RCC 7860 (cell line): ENCODE measurements at regions not wholly inside any gene's neighbourhood (a gene's known extent, or its start where the extent isn't known, plus 50 kb on each side); places are given as distances from the start of the nearest gene placed in this dataset.
"Not testable (repeated sequence)": the region's sequence is repeated elsewhere in the genome, so short reads cannot be mapped to it uniquely, and the experiment has no call there.

Experiments used
- DNase-seq: peaks from one replicate; pipeline ENCODE4 v3.0.0-alpha.2; 2015; ENCODE audit warnings: low spot score
- FAIRE-seq: peaks from 2 replicates; lab custom pipeline; 2012; peaks lifted over from hg19 to GRCh38; lab: Jason Lieb, UNC

DNA sequence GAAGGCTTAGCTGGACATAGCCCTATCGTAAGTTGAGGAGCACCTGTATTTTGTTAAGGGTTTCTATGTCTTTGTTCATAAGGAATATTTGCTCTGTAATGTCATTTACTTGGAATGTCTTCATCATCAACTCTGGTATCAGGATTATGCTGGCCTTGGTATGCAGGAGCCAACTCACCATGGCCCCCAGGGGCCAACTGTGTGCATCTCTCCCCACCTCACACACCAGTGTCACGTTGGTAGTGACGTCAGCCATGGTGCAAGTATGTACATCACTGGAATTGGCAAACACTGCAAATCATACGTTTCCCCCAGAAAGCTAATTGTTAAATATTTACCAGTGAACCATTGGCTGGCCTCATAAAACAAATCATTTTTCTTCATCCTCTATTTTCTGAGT is 70.8 kb downstream of the YTHDF1 start:
- FAIRE-seq (no peak), DNase-seq (no peak)

DNA sequence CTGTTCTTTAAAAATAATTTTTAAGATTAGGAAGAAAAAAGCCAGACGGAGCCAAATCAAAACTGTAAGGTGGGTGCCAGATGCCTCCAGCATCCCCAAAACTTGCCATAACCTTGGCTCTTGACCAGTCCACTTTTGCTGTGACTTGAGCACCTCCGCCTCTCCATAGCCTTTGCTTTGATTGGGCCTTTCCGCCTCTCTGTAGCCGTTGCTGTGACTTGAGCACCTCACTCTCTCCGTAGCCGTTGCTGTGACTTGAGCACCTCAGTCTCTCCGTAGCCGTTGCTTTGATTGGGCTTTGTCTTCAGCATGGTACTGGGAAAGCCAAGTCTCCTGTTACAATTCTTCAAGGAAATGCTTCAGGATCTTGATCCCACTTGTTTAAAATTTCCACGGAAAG is 73.0 kb downstream of the YTHDF1 start:
- FAIRE-seq (no peak), DNase-seq (no peak)

DNA sequence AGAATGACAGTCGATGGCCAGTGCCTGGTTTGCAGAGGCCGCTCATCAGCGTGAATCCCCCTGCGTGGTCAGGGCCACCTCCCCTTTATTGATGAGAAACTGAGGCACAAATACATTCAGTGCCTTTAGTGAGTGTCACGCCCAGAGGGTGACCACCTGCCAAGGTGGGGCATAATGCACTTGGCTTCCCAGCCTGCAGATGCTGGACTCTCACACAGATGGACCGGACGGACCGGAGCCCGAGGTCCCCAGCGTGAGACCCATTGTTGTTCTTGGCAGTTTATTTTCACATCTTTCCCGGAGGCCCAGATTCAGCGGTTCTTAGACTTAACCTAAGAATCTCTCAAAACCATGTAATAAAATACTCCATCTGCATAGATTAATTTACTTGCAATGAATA is 74.4 kb downstream of the YTHDF1 start:
- no peak for FAIRE-seq
- DNase-seq: no peak

- DNase-seq: no peak
- no peak for FAIRE-seq
Observed at GRCh38 chr20:63140514-63141433, 75.2 kb downstream of the YTHDF1 start.

- FAIRE-seq: no peak
- no peak for DNase-seq
Observed at GRCh38 chr20:63139837-63140236, 76.1 kb downstream of the YTHDF1 start.

DNA sequence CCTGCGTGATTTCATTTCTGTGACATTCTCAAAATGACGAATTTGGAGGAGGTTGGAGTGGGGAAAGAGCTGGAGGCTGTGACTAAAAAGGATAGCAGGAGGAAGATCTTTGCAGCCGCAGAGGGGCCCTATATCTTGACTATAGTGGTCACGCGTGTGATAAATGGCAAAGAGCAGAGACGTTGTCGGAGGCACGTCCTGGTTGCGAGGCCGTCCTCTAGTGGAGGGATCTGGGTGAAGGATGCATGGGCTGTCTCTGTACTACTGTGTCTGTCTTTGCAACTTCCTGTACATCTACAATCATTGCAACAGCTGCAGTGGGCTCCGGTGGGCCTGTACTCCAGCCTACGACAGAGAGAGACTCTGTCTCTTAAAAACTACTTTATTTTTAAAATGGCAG is 76.6 kb downstream of the YTHDF1 start:
- FAIRE-seq: no peak
- no peak for DNase-seq

- DNase-seq: peak; percentile 17
- FAIRE-seq: no peak
Observed at GRCh38 chr20:63138855-63139341, 77.0 kb downstream of the YTHDF1 start.

GRCh38 chr20:63137851-63138415 is 78.0 kb downstream of the YTHDF1 start:
- DNase-seq (no peak), FAIRE-seq (no peak)

- DNase-seq (no peak), FAIRE-seq (no peak)
Observed at GRCh38 chr20:63136296-63136695, 79.6 kb downstream of the YTHDF1 start.

- FAIRE-seq (no peak), DNase-seq (no peak)
Observed at GRCh38 chr20:63135411-63135810, 80.5 kb downstream of the YTHDF1 start.

- DNase-seq, FAIRE-seq: not testable (repeated sequence)
Observed at GRCh38 chr20:63134711-63135361, 81.1 kb downstream of the YTHDF1 start.

DNA sequence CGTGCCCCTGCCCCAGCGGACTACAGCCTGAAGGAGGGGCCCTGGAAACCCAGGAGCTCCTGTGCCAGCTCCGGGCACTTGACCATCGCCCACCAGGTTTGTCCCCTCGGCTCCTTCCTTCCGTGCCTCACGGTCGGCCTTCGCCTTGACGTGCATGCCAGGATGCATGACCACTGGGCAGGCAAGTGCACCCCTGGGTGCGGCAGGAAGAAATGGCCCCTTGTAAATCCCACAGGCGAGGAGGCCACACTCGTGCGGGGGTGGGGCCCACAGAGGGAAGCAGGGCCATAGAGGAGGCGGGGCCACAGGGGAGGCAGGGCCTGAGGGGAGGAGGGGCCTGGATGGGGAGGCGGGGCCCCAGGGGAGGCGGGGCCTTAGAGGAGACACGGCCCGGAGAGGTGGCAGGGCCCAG is 81.7 kb downstream of the YTHDF1 start:
- FAIRE-seq (no peak), DNase-seq (no peak)

DNA sequence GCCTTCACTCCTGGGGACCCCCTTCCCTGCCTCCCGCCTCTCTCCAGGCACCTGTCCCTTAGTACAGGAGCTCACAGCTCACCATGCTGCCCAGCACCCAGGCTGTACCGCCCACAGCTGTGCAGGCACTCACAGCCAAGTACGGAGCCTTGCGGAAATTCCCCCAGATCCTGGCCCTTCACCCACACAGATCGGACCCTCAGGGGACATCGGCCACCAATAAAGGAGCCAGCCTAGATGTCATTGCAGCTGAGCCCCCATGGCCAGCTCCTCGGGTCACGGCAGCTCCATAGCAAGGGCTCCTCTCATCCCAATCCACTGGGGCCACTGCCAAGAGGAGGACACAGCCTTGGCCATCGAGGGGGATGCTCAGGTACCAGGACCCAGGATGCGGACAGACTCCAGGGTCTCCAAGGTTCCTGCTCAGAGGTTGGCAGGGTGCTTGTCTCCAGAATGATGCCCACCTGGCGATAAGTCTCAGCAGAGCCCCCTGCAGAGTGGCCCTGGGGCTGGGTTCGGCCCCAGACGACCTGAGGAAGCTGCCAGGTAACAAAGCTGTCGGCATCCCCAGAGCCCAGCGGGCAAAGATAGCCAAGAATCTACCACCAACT is 82.3 kb downstream of the YTHDF1 start:
- FAIRE-seq (no peak), DNase-seq (no peak)

DNA sequence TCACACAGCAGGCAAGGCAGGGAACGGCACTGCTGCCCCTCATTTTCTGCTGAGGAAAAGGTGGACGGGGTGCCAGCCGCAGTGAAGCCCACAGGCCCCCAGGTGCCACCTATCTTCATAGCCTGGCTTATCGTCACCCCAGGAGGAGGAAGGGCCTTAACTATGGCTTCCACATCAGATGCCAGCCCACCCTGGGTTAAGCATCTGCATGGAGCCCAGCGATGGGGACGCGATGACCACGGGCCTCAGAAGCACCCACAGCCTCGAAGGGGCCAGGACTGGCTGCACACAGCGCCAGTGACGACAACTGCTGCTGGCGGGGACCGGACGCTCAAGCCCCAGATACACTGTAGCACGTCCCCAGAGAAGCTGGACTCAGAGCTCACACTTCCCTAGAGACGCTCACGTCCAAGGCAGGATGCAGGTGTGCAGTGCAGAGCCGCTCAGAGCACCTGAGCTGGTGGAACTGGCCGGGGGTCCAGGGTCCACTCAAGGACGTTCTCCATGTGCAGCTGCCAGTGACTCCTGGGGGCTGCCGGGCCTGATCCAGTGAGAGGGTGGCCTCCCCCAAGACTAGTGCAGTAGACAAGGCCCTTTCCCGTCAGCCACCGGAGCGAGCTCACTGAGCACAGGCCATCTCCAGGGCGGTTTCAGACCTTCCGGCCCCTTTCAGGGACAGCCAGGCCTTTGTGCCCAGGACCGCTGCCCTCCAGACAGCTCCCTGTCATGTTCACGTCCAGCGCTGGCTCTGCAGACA is 83.0 kb downstream of the YTHDF1 start:
- DNase-seq (no peak), FAIRE-seq (no peak)

DNA sequence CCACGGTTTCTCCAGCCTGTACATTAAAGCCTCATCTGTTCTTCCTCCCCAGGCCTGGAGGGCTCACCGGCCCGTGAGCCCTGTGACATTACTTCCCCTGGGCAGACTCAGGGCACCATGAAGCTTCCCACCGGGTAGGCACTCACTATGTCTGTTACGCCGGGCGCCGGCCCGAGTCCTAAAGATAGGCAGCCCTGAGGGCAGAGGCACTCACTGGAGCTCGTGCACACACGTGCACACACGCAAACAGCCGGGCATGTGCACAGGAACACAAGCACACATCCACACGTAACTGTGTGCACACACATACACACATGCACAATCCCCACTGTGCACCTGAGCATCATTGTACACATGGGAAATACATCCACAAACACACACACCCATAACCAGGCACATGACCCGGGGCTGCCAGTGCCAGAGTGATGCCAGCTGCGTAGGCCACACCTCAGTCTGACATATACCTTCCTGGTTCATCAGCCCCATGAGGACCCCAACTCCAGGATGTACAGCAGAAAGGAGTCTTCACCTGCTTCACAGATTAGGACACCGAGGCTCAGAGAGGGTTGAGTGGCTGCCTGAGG is 83.7 kb downstream of the YTHDF1 start:
- DNase-seq (no peak), FAIRE-seq (no peak)

DNA sequence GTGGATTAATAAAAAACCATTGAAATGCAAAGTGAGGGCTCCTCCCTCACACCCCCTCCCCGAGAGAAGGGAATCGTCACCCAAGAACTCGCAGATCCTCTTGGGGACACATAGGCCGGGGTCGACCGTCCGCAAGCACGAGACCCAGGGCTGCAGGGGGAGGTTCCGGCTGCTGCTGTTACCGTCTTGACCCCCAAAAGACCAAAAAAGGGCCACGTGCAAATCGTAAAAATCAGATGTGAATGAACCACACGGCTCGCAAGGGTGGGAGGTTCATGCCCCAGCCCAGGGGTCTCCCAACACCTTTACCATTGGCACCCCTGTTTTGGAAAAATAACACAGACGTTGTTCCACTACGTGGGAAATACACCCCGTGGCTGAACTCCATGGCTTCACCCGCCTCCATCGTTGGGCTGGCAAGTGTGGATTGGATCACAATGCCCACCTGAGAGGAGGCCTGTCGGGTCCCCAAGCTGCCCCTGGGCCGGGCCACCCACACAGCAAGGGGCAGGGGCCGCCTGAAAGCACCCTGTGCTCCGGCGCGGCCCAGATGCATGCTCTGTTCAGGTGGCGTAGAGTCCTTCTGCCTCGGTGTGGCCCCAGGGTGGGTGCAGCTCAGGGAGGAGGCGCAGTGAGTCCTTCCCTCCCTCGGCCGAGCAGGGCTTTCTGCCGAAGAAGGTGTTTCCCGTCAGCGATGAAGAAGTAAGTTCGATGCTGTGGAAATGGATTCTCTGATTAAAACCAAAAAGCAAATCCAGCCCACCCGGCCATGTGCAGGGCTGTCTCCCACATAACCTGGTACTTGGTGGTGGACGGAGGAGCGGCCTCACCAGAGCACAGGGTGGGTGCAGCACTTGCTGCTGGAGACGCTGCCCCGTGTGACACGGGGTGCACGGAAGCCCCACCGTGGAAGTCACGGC is 85.0 kb downstream of the YTHDF1 start:
- DNase-seq: no peak
- FAIRE-seq: no peak

DNA sequence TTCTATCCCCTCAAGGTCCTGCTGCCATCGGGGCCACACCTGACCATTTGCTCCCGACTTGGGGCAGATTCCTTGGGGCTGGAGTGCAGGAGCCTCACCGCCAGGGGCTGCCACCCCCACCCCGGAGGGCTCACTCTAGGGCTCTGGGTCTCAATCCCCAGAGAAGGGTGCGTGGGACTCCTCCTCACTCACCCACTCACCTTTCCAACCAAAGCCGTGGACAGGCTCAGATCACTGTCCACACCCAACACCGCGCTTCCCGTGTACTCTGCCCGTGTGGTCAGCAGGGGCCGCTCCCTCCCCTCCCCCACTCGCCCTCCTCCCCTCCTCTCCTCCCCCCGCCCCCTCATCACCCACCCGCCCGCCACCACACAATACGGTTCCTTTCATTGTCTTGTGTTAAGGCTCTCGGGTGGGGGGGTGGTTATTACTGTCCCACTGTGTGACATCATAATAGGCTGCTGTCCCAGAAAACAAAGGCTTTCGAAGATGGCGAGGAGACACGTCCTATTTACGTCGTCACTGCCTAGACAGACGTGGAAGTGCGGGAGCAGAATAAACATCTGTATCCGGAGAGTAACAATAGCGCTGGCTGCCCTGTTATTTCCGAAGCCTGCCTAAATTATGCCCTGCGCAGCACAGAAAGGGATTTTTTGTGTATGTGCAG is 85.8 kb downstream of the YTHDF1 start:
- DNase-seq: no peak
- FAIRE-seq: no peak

DNA sequence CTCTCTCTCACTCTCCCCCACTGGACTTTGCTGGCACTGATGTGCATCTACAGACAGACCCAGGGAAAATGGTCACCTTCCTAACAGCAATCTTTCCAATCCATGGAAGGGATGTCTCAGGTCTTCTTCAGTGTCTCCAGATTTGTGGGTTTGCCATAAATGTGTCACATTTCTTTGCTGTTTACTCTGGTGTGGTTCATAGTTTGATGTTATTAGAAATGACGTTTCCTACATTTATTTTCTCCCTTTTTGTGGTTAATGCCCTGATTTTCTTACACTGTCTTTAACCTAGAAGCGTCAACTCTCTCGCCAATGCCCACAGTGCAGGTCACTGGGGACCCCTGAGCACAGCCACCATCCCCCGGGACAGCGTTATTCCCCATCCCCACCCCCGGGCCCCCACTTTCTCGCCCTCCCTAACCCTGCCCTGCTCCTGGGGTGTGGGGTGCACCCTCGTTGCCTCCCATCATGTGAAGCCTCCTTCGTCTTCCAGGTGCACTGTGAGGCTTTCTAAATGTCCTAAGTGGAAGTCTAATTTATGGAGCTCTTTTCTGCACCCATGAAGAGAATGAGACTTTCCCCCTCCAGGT is 86.5 kb downstream of the YTHDF1 start:
- FAIRE-seq (no peak), DNase-seq (no peak)
